Fibroblast of villous mesenchyme (primary cell): ENCODE measurements at regions not wholly inside any gene's neighbourhood (a gene's known extent, or its start where the extent isn't known, plus 50 kb on each side); places are given as distances from the start of the nearest gene placed in this dataset.

Source experiments
- DNase-seq: peaks from one replicate; pipeline ENCODE4 v3.0.0-alpha.2; 2010; ENCODE audit warnings: low read depth
- H3K4me3 ChIP-seq: 2 replicates; pipeline ENCODE4 v1.5.1; 2011; ENCODE audit warnings: low read depth, mild to moderate bottlenecking, low read length
- CTCF ChIP-seq: IDR thresholded peaks from 2 replicates; pipeline ENCODE4 v1.5.1; 2012; ENCODE audit warnings: low read depth, mild to moderate bottlenecking, low read length; ENCODE audit not compliant: insufficient read depth

GRCh38 chr7:27345997-27346396, 103.4 kb downstream of the EVX1 start:
- no peak for DNase-seq
- H3K4me3 ChIP-seq, result no peak overlapping the region
- no peak for TF ChIP-seq CTCF

- TF ChIP-seq CTCF, result no peak
- H3K4me3 ChIP-seq, result no peak overlapping the region
Observed at GRCh38 chr7:27346531-27347275, 104.1 kb downstream of the EVX1 start.

GRCh38 chr7:27347276-27347640, 104.7 kb downstream of the EVX1 start:
- H3K4me3 ChIP-seq, result no peak overlapping the region
- no peak for TF ChIP-seq CTCF
- DNase-seq, result no peak

More at GRCh38 chr7:27346531-27347275, 104.1 kb downstream of the EVX1 start:
- DNase-seq, result peak; percentile 84

GRCh38 chr7:27349621-27350020, 107.0 kb downstream of the EVX1 start:
- H3K4me3 ChIP-seq, result no peak overlapping the region
- DNase-seq, result no peak
- no peak for TF ChIP-seq CTCF

- no peak overlapping the region for H3K4me3 ChIP-seq
- no peak for TF ChIP-seq CTCF
- DNase-seq, result no peak
Observed at GRCh38 chr7:27351137-27351536, 108.5 kb downstream of the EVX1 start.

GRCh38 chr7:27351786-27352185, 109.2 kb downstream of the EVX1 start:
- no peak for DNase-seq
- no peak for TF ChIP-seq CTCF
- no peak overlapping the region for H3K4me3 ChIP-seq
